Left kidney (tissue), 1 donor: ENCODE measurements at regions not wholly inside any gene's neighbourhood (a gene's known extent, or its start where the extent isn't known, plus 50 kb on each side); places are given as distances from the start of the nearest gene placed in this dataset.

Source experiments
- DNase-seq: peaks from one replicate; pipeline ENCODE4 v3.0.0-alpha.2; 2013

GRCh38 chr14:97527993-97528392 is 730.8 kb downstream of the VRK1 start:
- no peak for DNase-seq

DNA sequence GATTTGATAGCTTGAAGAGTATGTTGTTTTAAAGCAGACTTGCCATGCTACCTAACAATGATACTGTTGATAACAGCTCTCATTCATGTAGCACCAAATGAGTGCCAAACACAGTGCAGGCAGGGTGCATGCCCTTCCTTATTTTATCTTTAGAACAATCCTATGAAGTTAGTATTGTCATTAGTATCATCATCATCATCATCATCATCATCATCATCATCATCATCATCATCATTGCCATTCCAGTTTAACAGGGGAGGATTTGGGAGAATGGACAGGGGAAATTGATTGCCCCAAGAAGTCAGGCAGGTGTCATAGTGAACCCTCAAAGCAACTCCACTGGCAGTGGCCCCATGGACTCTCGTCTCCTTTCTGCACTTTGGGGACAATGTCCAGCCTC is 734.9 kb downstream of the VRK1 start:
- no peak for DNase-seq

- DNase-seq: no peak
These were observed 739.2 kb downstream of the VRK1 start for GRCh38 chr14:97536421-97536820.

DNA sequence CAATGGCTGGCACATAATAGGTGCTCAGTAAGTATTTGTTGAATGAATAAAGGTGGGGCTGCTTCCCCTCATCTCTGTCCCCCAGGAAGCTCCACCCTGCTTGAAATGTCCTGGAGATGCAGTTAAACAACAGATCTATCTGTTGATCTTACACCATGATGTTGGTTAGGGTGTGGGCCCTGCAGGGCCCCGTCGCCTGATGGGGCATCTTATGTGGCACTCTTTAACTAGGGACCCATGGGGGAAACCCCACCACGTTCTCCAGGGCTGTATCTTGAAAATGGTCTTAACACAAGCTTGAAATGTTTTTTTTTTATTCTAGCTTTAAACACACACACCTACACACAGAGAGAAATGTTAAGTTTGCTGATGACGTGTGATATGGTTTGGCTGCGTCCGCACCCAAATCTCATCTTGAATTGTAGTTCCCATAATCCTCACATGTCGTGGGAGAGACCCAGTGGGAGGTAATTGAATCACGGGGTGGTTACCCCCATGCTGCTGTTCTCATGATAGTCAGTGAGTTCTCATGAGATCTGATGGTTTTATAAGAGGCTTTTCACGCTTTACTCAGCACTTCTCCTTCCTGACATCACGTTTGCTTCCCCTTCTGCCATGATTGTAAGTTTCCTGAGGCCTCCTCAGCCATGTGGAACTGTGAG is 741.7 kb downstream of the VRK1 start:
- no peak for DNase-seq

DNA sequence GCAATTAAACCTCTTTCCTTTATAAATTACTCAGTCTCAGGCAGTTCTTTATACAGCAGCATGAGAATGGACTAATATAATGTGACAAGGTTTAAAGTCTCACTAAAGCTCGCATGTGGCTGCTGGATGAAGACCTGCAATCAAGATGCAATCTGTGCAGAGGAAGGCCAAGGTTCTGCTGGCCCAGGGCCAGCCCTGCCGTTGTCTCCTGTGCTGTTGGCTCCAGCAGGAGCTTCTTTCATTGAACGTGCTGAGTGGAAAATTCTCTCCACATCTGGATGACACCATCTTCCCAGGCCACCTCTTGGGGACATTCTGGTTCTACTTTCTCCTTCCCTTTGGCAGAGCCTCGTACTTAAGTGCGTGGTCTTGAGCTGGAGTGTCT is 742.2 kb downstream of the VRK1 start:
- DNase-seq: no peak

- no peak for DNase-seq
These were observed 742.7 kb downstream of the VRK1 start for GRCh38 chr14:97539884-97540283.

DNA sequence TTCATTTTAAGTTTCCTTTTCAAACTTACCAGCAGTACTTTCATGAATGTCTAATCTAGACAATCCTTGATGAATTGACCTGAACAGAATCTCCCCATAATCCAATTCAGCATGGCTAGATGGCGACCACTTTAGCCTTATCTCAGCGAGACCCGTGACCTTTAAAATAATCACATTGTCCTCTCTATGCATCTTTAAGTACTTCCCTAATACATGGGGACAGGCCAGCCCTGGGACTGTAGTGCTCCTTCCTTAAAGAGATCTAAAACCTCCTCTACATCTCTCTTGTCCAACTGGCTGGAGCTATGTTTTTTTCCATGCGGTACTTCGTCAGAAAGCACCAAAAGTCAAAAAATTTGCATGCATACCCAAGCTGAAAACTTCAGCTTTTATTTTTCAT is 746.0 kb downstream of the VRK1 start:
- DNase-seq: no peak

- DNase-seq: no peak
These were observed 746.6 kb downstream of the VRK1 start for GRCh38 chr14:97543816-97544215.

DNA sequence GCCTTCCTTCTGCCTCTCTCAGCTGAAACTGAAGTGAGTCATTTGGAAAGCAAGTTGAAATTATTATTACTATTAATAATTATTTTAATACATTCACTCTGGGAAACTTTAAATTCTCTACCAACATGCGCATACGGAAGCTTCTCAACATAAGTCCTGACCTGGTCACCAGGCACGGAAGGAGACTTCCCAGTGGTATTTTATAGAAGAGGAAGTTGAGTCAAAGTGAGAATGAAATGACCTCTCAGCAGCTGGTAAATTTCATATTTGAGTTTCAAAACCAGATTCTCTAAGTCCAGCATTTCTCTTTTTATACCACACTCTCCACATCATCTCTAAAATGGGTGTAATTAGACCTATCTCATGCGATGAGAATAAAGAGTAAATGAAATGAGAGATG is 747.4 kb downstream of the VRK1 start:
- no peak for DNase-seq

- DNase-seq: no peak
These were observed 749.5 kb downstream of the VRK1 start for GRCh38 chr14:97546491-97547230.

DNA sequence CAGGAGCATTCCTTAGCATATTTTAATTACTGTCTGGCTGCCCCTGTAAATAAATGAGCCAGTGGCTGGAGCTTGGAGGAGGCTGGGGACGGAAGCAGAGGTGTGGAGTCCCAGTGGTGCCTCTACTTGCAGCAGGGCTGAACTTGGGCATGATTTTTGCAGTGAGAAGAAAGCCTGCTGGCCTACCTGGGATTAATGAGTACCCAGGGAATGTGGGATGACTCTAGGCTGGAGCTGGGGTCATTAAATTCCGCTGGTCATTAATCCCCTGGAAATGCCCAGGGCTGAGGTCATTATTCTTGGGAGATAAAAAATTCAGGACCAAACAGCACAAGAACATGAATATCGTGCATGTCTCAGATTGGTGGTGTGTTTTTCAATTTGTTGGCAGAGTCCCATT is 753.3 kb downstream of the VRK1 start:
- DNase-seq: no peak

- no peak for DNase-seq
These were observed 757.4 kb downstream of the VRK1 start for GRCh38 chr14:97554597-97554996.

GRCh38 chr14:97564334-97564733 is 767.2 kb downstream of the VRK1 start:
- no peak for DNase-seq

DNA sequence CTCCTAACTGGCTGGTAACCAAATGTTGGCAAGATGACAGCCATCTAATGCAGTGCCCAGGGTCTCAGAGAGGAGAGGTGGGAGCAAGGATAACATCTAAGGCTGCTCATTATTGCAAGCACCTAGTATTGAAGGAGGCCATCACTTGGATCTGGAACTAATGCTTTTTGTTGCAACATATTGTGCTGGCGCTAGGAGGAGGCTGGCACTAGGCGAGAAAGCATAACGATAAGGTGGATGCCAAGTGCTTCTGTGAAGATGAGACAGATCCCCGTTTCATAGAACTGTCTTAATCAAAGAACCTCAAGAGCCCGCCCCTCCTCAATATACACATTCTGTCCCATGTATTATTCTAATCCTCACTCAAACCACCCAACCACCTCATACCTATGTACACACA is 774.0 kb downstream of the VRK1 start:
- no peak for DNase-seq

DNA sequence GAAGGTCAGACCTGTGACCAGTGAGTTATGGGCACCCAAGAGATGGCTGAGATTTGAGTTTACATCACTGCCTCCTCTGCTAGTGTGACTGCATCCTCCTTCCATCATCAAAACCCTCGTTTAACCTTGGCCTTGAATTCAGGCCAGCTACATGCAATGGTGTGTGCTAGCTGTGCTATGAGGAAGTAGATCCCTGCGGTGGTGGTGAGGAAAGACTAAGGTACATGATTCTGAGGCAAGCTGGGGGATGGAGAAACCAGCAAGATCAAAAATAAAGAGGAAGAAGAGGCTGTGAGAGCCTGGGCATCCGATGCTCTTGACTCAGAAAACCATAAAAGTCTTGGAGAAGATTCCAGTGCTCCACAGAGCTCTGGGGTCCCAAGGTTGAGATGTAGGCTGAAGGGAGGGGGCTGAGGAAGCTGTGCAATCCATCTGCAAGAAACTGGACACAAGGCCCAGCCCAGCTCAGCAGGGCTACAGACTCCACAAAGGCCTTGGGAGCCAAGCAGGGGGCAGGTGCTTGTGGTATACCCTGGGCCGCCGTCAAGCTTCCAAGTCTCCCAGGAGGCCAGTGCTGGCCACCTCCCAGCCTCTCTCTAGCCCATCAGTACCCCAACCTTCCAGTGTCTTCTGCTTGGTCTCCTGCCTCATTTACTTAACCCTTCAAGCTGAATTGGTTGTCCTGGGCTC is 774.8 kb downstream of the VRK1 start:
- DNase-seq: no peak

- DNase-seq: no peak
These were observed 775.6 kb downstream of the VRK1 start for GRCh38 chr14:97572583-97573458.

DNA sequence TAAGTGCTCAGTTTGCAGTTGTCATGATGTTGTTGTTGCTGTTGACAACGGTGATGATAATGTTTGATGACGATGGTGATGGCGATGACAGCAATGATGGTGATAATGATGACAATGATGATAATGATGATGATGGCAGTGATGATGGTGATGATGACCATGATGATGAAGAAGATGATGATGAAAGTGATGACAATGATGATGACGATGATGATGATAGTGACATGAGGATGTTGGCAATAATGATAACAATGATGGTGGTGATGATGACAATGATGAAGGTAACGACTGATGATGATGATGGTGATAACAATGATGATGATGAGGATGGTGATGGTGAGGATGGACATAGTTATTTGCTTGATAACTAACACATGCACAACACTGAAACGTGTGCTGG is 778.5 kb downstream of the VRK1 start:
- no peak for DNase-seq

- no peak for DNase-seq
These were observed 781.9 kb downstream of the VRK1 start for GRCh38 chr14:97578982-97579548.

DNA sequence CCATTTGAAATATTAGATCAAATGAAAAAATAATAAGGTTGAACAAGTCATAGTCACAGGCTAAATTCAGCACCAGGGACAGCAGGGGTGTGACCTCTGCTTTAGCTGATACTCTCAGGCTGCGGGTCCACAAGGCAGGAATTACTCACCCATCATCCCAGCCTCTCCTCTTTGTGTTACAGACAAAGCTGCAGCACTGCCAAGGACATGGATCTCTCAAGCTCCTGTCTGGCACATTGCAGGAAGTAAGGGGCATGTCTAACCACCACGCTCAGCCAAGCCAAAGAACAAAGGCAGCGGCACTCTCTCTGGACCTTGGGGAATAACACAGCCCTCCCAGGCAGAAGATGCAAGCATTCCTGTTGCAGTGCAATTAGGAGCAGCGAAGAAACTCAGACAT is 783.8 kb downstream of the VRK1 start:
- peak; percentile 28 for DNase-seq

- no peak for DNase-seq
These were observed 784.8 kb downstream of the VRK1 start for GRCh38 chr14:97582022-97582421.

DNA sequence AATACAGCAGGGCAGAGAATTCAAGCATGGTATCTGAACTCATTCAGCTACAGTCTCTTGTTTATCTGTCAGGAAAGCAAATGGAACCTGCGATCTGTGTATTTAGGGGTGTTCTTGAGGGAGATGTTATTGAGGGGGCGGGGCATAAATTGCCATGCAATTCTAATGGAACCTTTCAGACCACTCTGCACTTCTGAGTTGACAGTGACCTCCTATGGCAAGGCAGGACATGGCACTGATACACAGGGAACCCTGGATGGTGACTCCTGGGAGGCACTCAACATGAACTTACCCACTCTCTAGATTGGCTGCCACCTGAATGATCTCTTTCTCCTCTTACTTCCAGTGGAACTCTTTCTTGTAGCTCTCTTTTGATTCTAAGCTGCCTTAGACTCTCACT is 787.3 kb downstream of the VRK1 start:
- DNase-seq: no peak

DNA sequence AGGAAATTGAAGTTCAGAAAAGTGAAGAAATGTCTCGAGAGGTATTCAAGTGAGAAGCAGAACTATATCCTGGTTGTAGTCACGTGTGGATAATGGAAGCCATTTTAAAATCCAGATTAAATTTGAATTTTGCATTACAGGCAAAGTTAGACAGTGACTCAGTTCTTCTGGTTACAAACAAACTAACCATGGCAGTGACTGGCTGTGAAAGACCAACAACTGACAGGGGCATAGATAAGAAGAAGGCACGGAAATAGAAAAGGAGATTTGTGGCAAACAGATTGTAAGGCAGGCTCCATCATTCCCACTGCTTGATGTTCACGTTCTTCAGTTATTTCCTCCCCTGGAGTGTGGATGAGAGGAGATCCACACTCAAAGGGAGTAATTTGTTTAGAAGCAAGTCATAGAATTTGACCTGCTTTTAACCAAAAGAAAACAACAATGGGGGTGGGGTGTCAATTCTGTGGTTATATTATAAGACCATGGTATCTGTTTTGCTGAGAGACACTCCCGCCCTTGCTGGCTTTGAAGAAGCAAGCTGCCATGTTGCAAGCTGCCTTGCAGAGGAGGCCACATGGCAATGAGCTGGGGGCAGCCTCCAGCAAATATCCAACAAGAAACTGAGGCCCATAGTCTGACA is 795.3 kb downstream of the VRK1 start:
- no peak for DNase-seq
